GM21786 (cell line): ENCODE measurements at regions not wholly inside any gene's neighbourhood (a gene's known extent, or its start where the extent isn't known, plus 50 kb on each side); places are given as distances from the start of the nearest gene placed in this dataset.

Experiments used
- ATAC-seq: cut with Tn5 transposase; IDR thresholded peaks from one replicate; pipeline ENCODE4 v1.9.1; 2021; ENCODE audit not compliant: unreplicated experiment

- ATAC-seq, result no peak
These were observed 177.8 kb upstream of the NBEA start for GRCh38 chr13:34764246-34764645.

DNA sequence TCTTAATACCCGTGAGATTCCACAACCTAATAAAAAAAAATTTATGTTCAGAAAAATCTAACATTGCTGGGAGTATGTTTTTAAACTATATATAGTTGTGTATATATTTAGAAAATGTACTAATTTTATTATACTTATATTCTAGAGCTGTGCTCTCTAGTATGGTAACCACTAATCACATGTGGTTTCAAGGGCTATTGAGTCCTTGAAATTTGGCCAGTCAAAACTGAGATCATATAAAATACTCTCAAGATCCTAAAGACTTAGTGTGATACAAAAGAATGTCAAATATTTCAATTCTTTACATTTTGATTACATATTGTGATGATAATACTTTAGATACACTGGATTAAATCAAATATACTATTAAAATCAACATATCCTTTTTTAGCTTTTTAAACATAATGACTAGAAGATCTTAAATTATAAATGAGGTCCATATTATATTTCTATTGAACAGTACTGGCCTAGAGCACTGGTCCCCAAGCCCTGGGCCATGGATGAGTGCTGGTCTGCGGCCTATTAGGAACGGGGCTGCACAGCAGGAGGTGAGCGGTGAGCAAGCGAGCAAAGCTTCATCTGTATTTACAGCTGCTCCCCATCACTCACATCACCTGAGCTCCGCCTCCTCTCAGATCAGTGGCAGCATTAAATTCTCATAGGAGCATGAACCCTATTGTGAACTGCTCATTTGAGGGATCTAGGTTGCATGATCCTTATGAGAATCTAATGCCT lies 176.5 kb upstream of the NBEA start:
- no peak for ATAC-seq

DNA sequence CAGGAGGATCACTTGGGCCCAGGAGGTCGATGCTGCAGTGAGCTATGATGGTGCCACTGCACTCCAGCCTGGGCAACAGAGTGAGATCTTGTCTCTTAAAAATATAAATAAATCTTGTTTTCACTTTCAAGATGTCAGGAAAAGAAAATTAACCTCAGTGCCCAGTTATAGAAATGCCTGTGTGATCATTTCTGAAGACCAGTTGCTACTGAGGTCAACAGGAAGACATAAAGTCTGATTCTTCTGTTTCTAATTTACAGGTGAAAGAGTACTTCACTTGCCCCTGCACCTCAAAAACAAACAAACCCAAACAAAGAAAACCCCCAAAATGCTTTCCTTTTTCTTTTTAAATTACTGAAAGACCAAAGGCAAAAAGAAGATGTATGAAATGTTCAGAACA lies 174.3 kb upstream of the NBEA start:
- peak; percentile 63 for ATAC-seq

DNA sequence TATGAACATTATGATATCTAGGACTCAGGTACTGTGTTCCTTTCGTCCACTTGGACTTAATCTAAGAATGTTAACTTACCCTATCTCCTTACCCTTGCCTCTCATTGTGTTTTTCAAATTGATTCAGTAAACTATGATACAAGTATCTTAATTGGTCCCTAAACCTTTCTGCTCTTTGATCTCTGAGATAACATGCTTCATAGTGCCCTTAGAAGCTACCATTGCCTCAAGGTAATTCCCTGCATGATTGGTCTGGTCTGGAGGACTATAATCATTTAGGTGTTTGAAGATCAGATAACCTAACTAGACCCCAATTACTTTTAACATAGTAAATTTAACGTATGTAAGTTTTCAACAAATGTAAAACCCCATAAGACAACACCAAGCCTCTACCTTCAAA lies 169.9 kb upstream of the NBEA start:
- no peak for ATAC-seq

DNA sequence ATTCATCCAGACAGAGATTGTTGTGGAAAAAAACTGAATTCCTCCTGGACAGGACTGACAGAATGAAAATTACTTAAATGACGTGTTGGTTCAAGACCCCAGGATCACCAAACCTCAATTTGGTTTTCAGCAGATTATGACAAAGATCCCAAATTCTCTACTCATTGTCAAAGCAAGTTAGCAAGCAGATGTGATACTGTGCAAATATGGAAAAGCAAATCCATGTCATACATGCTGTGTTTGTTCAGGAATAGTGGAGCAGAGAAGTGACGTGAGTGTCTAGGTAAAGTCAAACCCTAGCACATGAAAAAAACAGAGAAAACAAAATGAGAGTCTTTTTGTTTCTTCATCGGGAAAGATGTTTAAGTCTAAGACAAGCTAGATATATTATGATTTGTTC lies 169.2 kb upstream of the NBEA start:
- ATAC-seq, result no peak

- no peak for ATAC-seq
These were observed 165.6 kb upstream of the NBEA start for GRCh38 chr13:34776390-34776981.

- no peak for ATAC-seq
These were observed 164.8 kb upstream of the NBEA start for GRCh38 chr13:34777089-34777913.

- ATAC-seq, result no peak
These were observed 164.2 kb upstream of the NBEA start for GRCh38 chr13:34777914-34778303.

DNA sequence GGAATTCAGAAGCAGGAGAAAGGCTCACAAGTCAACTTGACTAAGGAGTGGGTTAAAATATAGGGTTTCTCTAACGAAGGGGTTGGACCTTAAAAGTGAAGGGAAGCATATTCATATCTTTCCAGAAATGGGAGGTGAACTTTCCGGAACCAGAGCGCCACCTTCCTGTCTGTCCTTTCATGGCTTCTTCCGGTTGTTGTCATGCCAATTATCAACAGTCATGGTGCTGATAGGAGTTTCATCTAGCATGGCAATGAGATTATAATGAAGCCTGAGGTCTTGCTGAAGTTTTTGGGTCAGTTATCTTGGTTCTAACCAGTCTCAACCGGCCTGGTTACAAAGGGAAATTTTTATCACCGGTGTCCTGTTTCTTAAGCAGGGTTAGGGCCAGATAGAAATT lies 162.9 kb upstream of the NBEA start:
- no peak for ATAC-seq

DNA sequence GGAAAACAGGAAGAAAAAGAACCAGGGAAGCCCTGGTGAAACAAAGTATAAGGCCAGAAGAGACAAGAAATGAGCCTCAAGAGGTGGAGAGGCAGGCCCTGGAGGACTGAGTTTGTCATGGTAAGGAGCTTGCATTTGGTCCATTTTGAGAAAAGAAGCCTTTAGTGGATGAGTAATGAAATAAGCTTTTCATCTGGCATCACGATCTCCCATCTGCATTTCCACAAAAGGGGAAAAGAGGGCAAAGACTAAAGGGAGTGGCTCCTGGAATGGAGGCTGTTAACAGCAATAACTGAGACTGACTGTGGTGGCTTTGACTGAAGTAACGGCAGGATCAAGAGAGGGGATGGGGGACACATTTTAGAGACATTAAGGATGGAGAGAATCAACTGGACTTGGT lies 148.8 kb upstream of the NBEA start:
- ATAC-seq, result no peak

DNA sequence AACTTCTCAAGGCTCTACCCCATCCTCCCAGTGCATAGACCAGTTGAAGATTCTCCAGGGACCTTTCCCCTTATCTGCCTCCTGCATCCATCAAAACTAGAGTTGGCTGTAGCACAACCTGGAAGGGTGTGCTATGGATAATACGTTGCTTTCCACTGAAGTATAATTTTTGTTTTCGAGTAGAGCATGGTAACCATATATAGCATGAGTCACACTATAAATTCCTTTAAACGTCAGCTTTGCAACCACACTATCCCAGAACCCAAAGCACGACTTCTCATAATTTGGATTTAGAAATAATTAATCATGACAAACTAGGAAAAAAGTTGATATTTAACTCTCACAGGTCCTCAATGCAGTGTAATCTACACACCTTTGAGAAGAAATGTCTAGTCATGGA lies 138.3 kb upstream of the NBEA start:
- no peak for ATAC-seq

DNA sequence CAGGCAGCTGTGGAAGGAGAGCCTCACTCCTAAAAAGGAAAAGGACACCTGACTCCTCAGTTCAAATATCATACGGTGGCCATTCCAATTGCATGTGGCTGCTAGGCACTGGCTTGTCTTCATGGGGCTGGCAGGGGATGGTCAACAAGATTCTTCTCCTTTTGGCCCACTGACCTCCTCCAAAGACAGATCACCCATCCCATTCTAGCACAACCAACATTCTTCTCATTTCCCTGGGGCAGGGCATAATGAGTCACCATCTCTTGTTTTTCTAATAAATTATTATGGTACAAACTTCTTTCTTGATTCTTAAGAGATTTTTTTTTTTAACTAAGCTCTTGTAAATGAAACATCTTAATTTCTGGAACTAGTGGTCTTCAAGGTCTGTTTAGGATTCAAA lies 136.7 kb upstream of the NBEA start:
- no peak for ATAC-seq

DNA sequence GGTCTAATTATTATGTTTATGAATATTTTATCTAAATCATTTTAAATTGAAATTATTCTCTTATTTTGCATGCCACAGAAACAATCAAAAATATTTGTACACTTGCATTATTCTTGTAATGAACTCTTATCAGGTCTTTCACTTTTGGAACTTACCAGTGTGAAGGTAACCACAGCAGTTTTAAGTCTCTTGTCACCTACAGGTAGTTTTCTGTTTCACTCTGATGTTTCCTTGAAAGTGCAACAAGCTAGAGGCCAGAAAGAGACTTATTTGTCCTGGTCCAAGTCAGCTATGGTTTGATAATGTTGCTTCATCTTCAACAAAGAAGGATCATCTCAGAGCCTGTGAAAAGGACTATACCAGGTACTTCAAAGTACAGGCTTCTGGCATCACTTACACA lies 133.4 kb upstream of the NBEA start:
- ATAC-seq, result peak; percentile 65

DNA sequence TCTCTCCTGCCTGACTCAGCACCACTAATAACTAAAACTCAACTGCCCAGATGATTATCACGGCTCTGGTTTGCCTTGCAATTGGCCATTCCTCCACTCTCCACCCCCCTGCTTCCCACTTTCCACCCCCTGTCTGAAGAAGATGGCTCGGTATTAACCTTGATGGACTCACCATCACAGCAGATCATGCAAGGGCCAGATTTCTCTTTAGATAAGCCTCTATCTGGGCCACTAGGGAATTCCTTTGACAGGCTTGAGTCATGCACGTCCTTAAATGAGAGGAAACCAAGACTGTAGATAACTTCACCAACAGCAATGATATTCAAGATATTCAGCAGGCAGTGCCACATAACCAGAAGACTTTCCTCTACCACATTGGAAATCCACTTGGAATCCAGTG lies 131.1 kb upstream of the NBEA start:
- ATAC-seq, result no peak

GRCh38 chr13:34815526-34815925 lies 126.5 kb upstream of the NBEA start:
- no peak for ATAC-seq

- ATAC-seq, result no peak
These were observed 125.7 kb upstream of the NBEA start for GRCh38 chr13:34816245-34816884.

GRCh38 chr13:34816908-34817665 lies 125.0 kb upstream of the NBEA start:
- ATAC-seq, result no peak

DNA sequence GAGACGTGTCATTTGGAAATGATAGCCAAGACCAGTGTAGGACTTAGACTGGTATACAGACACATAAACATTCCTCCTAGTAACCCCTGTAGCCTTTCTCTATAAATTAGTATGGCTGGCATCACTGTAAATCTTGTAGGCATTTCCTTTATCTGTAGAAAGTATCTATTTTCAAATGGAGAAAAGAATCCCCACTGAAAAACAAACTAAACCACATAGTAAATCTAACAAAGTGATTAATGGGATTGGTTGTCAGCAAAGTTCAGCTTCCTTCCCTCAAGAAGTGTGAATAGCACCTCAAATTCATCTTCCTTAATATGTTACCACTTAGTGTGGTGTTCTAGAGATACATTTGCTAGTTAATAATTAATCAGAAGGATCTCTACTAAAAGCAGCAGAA lies 119.4 kb upstream of the NBEA start:
- ATAC-seq, result no peak

- no peak for ATAC-seq
These were observed 115.6 kb upstream of the NBEA start for GRCh38 chr13:34826432-34826831.

- ATAC-seq, result no peak
These were observed 108.4 kb upstream of the NBEA start for GRCh38 chr13:34833562-34834182.

- ATAC-seq, result no peak
These were observed 99.6 kb upstream of the NBEA start for GRCh38 chr13:34842466-34842865.
